NCI-H226 (cell line): ENCODE measurements at regions not wholly inside any gene's neighbourhood (a gene's known extent, or its start where the extent isn't known, plus 50 kb on each side); places are given as distances from the start of the nearest gene placed in this dataset.

Source experiments
- DNase-seq: peaks from one replicate; pipeline ENCODE4 v3.0.0-alpha.2; 2015

- peak; percentile 92 for DNase-seq
These were observed 183.2 kb upstream of the JARID2 start for GRCh38 chr6:15062516-15063252.

GRCh38 chr6:15063253-15063853, 182.5 kb upstream of the JARID2 start:
- peak; percentile 5 for DNase-seq

- DNase-seq = no peak
These were observed 180.4 kb upstream of the JARID2 start for GRCh38 chr6:15065261-15065989.

- DNase-seq = no peak
These were observed 179.6 kb upstream of the JARID2 start for GRCh38 chr6:15066089-15066758.

GRCh38 chr6:15073344-15073789, 172.5 kb upstream of the JARID2 start:
- DNase-seq = peak; percentile 81

GRCh38 chr6:15073883-15074465, 171.9 kb upstream of the JARID2 start:
- no peak for DNase-seq

GRCh38 chr6:15074806-15075205, 171.1 kb upstream of the JARID2 start:
- no peak for DNase-seq

- DNase-seq = no peak
These were observed 169.3 kb upstream of the JARID2 start for GRCh38 chr6:15076565-15076964.

GRCh38 chr6:15077006-15077405, 168.9 kb upstream of the JARID2 start:
- DNase-seq = peak; percentile 40

GRCh38 chr6:15077961-15078360, 167.9 kb upstream of the JARID2 start:
- no peak for DNase-seq

- DNase-seq = no peak
These were observed 166.5 kb upstream of the JARID2 start for GRCh38 chr6:15079288-15079817.

GRCh38 chr6:15080895-15081294, 165.0 kb upstream of the JARID2 start:
- no peak for DNase-seq

- DNase-seq = no peak
These were observed 164.4 kb upstream of the JARID2 start for GRCh38 chr6:15081447-15081846.

- DNase-seq = no peak
These were observed 163.2 kb upstream of the JARID2 start for GRCh38 chr6:15082708-15083107.

- DNase-seq = no peak
These were observed 159.3 kb upstream of the JARID2 start for GRCh38 chr6:15086348-15087158.

- no peak for DNase-seq
These were observed 158.7 kb upstream of the JARID2 start for GRCh38 chr6:15087186-15087589.

- no peak for DNase-seq
These were observed 156.8 kb upstream of the JARID2 start for GRCh38 chr6:15088904-15089568.

- DNase-seq = no peak
These were observed 156.2 kb upstream of the JARID2 start for GRCh38 chr6:15089569-15090144.

- no peak for DNase-seq
These were observed 155.7 kb upstream of the JARID2 start for GRCh38 chr6:15090145-15090579.

- no peak for DNase-seq
These were observed 155.0 kb upstream of the JARID2 start for GRCh38 chr6:15090745-15091384.
